ENCODE measurements at regions not wholly inside any gene's neighbourhood (a gene's known extent, or its start where the extent isn't known, plus 50 kb on each side); places are given as distances from the start of the nearest gene placed in this dataset.

DNA sequence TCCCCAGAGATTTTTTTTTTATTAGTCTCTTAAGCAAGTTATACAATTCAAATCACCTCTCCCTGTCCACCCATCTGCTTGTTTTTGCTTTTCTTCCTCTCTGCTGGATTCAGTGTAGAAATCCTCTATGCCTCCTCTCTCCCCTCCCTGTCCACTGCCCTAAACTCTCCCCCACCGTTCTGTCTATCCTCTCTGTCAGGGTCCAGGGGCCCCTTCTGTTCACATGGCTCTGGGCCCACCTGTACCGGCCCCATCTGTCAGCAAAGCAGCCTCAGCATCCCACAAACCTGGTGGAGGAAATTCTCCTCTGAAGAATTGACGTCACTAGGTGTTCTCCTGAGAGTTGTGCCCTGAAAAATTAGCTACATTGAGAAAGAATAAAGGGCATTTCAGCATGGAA lies 137.6 kb upstream of the CMC1 start:
- TF ChIP-seq POLR2AphosphoS5 (IDR thresholded peaks at IDR 0.05; ENCODE audit: insufficient read depth in 1 of 2, low read depth in 1 of 2) (no peak), POLR2A (IDR thresholded peaks at IDR 0.05) (no peak)
- TF ChIP-seq, protein P1, sequence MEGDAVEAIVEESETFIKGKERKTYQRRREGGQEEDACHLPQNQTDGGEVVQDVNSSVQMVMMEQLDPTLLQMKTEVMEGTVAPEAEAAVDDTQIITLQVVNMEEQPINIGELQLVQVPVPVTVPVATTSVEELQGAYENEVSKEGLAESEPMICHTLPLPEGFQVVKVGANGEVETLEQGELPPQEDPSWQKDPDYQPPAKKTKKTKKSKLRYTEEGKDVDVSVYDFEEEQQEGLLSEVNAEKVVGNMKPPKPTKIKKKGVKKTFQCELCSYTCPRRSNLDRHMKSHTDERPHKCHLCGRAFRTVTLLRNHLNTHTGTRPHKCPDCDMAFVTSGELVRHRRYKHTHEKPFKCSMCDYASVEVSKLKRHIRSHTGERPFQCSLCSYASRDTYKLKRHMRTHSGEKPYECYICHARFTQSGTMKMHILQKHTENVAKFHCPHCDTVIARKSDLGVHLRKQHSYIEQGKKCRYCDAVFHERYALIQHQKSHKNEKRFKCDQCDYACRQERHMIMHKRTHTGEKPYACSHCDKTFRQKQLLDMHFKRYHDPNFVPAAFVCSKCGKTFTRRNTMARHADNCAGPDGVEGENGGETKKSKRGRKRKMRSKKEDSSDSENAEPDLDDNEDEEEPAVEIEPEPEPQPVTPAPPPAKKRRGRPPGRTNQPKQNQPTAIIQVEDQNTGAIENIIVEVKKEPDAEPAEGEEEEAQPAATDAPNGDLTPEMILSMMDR (IDR thresholded peaks at IDR 0.05): no peak
